Neural crest cell (in vitro differentiated cells): ENCODE measurements at regions not wholly inside any gene's neighbourhood (a gene's known extent, or its start where the extent isn't known, plus 50 kb on each side); places are given as distances from the start of the nearest gene placed in this dataset.
A peak's percentile ranks its signal among the peaks of the same experiment; 100 is the strongest.

Experiments
- DNase-seq: peaks from one replicate; pipeline ENCODE4 v3.0.0; 2021; ENCODE audit warnings: low read depth, mixed read lengths, low spot score
- H3K27ac Mint-ChIP-seq: one replicate; pipeline ENCODE4 v1.8.0; 2021; ENCODE audit warnings: mild to moderate bottlenecking, mixed read lengths; ENCODE audit not compliant: unreplicated experiment
- H3K27me3 Mint-ChIP-seq: 2 replicates; pipeline ENCODE4 v1.8.0; 2021; ENCODE audit warnings: low read depth, mild to moderate bottlenecking, mixed read lengths
- H3K36me3 Mint-ChIP-seq: 2 replicates; pipeline ENCODE4 v1.8.0; 2021; ENCODE audit warnings: low read depth, mild to moderate bottlenecking, mixed read lengths
- H3K4me1 Mint-ChIP-seq: 2 replicates; pipeline ENCODE4 v1.8.0; 2021; ENCODE audit warnings: mixed read lengths
- H3K4me3 Mint-ChIP-seq: one replicate; pipeline ENCODE4 v1.8.0; 2021; ENCODE audit warnings: mild to moderate bottlenecking, mixed read lengths
- H3K9me3 Mint-ChIP-seq: 2 replicates; pipeline ENCODE4 v1.8.0; 2021; ENCODE audit warnings: mixed read lengths
- TF ChIP-seq, protein P1 (sequence below): fragments of 200-600 bp; sonication (generic); conservative IDR thresholded peaks from 2 replicates; pipeline ENCODE4 v1.5.0; 2021; ENCODE audit warnings: antibody characterized with exemption, mild to moderate bottlenecking

- Mint-ChIP-seq H3K36me3 (peaks cover 3% of the 10 kb centered on the region), H3K9me3 (peaks cover 5% of the 10 kb centered on the region), H3K27ac (no peak overlapping the region), H3K4me1 (peaks cover 16% of the 10 kb centered on the region), H3K27me3 (no peaks in the 10 kb centered on the region), H3K4me3 (no peak overlapping the region)
- TF ChIP-seq, protein P1, sequence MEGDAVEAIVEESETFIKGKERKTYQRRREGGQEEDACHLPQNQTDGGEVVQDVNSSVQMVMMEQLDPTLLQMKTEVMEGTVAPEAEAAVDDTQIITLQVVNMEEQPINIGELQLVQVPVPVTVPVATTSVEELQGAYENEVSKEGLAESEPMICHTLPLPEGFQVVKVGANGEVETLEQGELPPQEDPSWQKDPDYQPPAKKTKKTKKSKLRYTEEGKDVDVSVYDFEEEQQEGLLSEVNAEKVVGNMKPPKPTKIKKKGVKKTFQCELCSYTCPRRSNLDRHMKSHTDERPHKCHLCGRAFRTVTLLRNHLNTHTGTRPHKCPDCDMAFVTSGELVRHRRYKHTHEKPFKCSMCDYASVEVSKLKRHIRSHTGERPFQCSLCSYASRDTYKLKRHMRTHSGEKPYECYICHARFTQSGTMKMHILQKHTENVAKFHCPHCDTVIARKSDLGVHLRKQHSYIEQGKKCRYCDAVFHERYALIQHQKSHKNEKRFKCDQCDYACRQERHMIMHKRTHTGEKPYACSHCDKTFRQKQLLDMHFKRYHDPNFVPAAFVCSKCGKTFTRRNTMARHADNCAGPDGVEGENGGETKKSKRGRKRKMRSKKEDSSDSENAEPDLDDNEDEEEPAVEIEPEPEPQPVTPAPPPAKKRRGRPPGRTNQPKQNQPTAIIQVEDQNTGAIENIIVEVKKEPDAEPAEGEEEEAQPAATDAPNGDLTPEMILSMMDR: no peak
- DNase-seq: no peak
Observed at GRCh38 chr5:179478624-179479023, 71.7 kb upstream of the RUFY1 start.

DNA sequence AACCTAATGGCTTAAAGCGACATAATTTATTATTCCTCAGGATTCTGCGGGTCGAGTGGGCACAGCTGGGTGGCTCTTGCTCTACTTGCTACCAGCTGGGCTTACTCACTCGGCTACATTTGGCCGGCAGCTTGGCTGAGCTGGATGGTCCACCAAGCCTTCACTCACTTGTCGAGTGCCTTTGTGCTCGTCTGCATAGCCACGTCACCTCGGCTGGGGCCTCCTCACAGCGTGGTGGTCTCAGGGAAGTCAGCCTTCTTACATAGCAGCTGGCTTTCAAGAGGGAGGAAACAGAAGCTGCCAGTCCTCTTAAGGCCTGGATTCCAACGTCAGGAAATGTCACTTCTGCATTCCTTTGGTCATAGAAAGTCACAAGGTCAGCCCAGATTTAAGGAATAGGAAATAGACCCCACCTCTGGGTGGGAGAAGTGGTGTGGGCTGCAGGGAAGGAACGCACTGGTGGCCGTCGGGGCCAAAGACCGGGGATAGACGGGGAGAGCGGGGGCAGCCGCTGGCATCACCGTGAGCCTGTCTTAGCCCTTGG lies 75.1 kb upstream of the RUFY1 start:
- DNase-seq: no peak
- TF ChIP-seq, protein P1: no peak
- H3K4me3 Mint-ChIP-seq: no peak overlapping the region
- no peaks in the 10 kb centered on the region for H3K36me3 Mint-ChIP-seq
- H3K4me1 Mint-ChIP-seq: peaks cover 16% of the 10 kb centered on the region
- peak overlapping the region; percentile 54 for H3K27ac Mint-ChIP-seq
- H3K9me3 Mint-ChIP-seq: peaks cover under 1% of the 10 kb centered on the region
- H3K27me3 Mint-ChIP-seq: no peaks in the 10 kb centered on the region

DNA sequence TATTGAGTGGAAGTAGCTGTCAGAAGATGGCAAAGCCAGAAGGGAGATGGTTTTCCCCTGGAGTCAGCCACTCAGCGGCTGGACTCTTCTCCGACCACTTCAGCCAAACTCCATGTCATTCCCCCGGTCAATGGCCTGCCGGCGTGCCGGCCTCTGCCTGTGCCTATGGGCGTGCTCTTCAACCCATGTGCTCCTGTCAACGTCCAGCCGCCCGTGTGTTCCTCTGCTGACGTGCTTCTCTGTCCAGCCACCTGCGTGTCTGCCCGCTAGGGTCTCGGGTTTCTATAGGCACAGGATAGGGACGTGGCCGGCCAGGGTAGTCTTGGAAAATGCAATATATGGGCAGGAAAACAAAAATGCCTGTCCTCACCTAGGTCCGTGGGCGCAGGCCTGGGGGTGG lies 77.7 kb upstream of the RUFY1 start:
- Mint-ChIP-seq H3K4me1 (peaks cover 16% of the 10 kb centered on the region), H3K27ac (no peak overlapping the region), H3K27me3 (no peaks in the 10 kb centered on the region), H3K4me3 (no peak overlapping the region), H3K36me3 (no peaks in the 10 kb centered on the region), H3K9me3 (no peaks in the 10 kb centered on the region)
- DNase-seq: no peak
- TF ChIP-seq, protein P1: no peak

- H3K4me1 Mint-ChIP-seq: peaks cover 14% of the 10 kb centered on the region
- H3K27ac Mint-ChIP-seq: no peak overlapping the region
- DNase-seq: no peak
- no peaks in the 10 kb centered on the region for H3K27me3 Mint-ChIP-seq
- TF ChIP-seq, protein P1: no peak
- no peak overlapping the region for H3K4me3 Mint-ChIP-seq
- H3K9me3 Mint-ChIP-seq: no peaks in the 10 kb centered on the region
- H3K36me3 Mint-ChIP-seq: no peaks in the 10 kb centered on the region
Observed at GRCh38 chr5:179472174-179472573, 78.2 kb upstream of the RUFY1 start.

- TF ChIP-seq, protein P1: no peak
- Mint-ChIP-seq H3K4me3 (no peak overlapping the region), H3K27ac (no peak overlapping the region), H3K4me1 (peaks cover 3% of the 10 kb centered on the region), H3K9me3 (no peaks in the 10 kb centered on the region), H3K36me3 (no peaks in the 10 kb centered on the region), H3K27me3 (no peaks in the 10 kb centered on the region)
- no peak for DNase-seq
Observed at GRCh38 chr5:179470201-179470600, 80.2 kb upstream of the RUFY1 start.
